SK-N-SH treated with all-trans-retinoic acid at 6 μM for 48 hours (cell line): ENCODE measurements at regions not wholly inside any gene's neighbourhood (a gene's known extent, or its start where the extent isn't known, plus 50 kb on each side); places are given as distances from the start of the nearest gene placed in this dataset.

Experiments
- ARNTL ChIP-seq: fragments of 450-650 bp; formaldehyde crosslinking; IDR thresholded peaks from 2 replicates; pipeline ENCODE4 v1.5.0; 2020; ENCODE audit warnings: low read depth, mild to moderate bottlenecking, moderate library complexity, borderline replicate concordance
- BACH2 ChIP-seq: fragments of 250-450 bp; sonication (Bioruptor Pico); IDR thresholded peaks from 2 replicates; pipeline ENCODE4 v1.9.0; 2021; ENCODE audit warnings: mild to moderate bottlenecking, borderline replicate concordance
- CSDC2 ChIP-seq: fragments of 250-450 bp; sonication (Bioruptor Pico); IDR thresholded peaks from 2 replicates; pipeline ENCODE4 v1.5.0; 2020; ENCODE audit warnings: mild to moderate bottlenecking, moderate library complexity
- GLIS3 ChIP-seq: fragments of 250-450 bp; sonication (Bioruptor Pico); IDR thresholded peaks from 2 replicates; pipeline ENCODE4 v1.5.0; 2020; ENCODE audit warnings: mild to moderate bottlenecking, moderate library complexity
- ISL1 ChIP-seq: fragments of 250-450 bp; sonication (Bioruptor Pico); IDR thresholded peaks from 2 replicates; pipeline ENCODE4 v2.1.2; 2022; ENCODE audit warnings: mild to moderate bottlenecking, moderate library complexity
- RARB ChIP-seq: fragments of 250-450 bp; sonication (Bioruptor Pico); IDR thresholded peaks from 2 replicates; pipeline ENCODE4 v1.8.0; 2021; ENCODE audit warnings: mild to moderate bottlenecking, moderate library complexity
- TCF4 ChIP-seq: fragments of 250-450 bp; sonication (Bioruptor Pico); IDR thresholded peaks from 2 replicates; pipeline ENCODE4 v1.8.0; 2021; ENCODE audit warnings: mild to moderate bottlenecking, moderate library complexity, borderline replicate concordance
- ZFP30 ChIP-seq: fragments of 450-650 bp; formaldehyde crosslinking; IDR thresholded peaks from 2 replicates; pipeline ENCODE4 v1.5.0; 2022; ENCODE audit warnings: mild to moderate bottlenecking, moderate library complexity
- ZNF8 ChIP-seq: fragments of 450-650 bp; formaldehyde crosslinking; IDR thresholded peaks from 2 replicates; pipeline ENCODE4 v1.5.0; 2020; ENCODE audit warnings: mild to moderate bottlenecking, moderate library complexity
- TF ChIP-seq, protein P1 (sequence below): fragments of 250-450 bp; sonication (Bioruptor Pico); IDR thresholded peaks from 2 replicates; pipeline ENCODE4 v1.5.1; 2021; ENCODE audit warnings: mild to moderate bottlenecking, moderate library complexity
- TF ChIP-seq, protein P2 (sequence below): fragments of 250-450 bp; sonication (Bioruptor Pico); IDR thresholded peaks from 2 replicates; pipeline ENCODE4 v1.8.0; 2020; ENCODE audit warnings: mild to moderate bottlenecking, moderate library complexity, borderline replicate concordance
- TF ChIP-seq, protein P3 (sequence below): fragments of 250-450 bp; sonication (Bioruptor Pico); IDR thresholded peaks from 2 replicates; pipeline ENCODE4 v1.5.1; 2020; ENCODE audit warnings: low read depth, mild to moderate bottlenecking, moderate library complexity
- TF ChIP-seq, protein P4 (sequence below): fragments of 250-450 bp; sonication (Bioruptor Pico); IDR thresholded peaks from 2 replicates; pipeline ENCODE4 v1.5.0; 2020; ENCODE audit warnings: mild to moderate bottlenecking, moderate library complexity

DNA sequence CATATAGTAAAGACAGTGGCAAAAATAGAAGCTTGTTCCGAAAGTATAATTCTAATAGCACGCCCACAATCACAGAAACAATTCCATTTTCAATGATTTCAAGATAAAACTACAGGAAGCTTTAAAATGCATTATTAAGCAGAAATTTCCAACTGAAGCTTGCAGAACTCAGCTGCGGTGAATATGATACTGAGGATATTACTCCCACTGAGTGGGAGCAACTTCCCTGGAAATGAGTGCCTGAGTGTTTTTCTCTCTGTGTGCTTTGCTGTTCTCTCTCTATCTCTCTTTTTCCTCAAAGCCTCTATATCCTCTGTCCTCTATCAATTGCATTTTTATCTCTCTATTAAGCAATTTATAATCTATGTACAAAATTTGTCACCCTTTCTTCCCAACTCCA is 187.5 kb upstream of the PRDM9 start:
- TF ChIP-seq TCF4 (CRISPR knock-in tag) (no peak), ZNF8 (CRISPR knock-in tag) (no peak), ISL1 (CRISPR knock-in tag) (no peak), RARB (CRISPR knock-in tag) (no peak), ARNTL (CRISPR knock-in tag) (no peak), ZFP30 (no peak), GLIS3 (CRISPR knock-in tag) (no peak), BACH2 (CRISPR knock-in tag) (no peak), CSDC2 (CRISPR knock-in tag) (no peak)
- TF ChIP-seq, protein P1, sequence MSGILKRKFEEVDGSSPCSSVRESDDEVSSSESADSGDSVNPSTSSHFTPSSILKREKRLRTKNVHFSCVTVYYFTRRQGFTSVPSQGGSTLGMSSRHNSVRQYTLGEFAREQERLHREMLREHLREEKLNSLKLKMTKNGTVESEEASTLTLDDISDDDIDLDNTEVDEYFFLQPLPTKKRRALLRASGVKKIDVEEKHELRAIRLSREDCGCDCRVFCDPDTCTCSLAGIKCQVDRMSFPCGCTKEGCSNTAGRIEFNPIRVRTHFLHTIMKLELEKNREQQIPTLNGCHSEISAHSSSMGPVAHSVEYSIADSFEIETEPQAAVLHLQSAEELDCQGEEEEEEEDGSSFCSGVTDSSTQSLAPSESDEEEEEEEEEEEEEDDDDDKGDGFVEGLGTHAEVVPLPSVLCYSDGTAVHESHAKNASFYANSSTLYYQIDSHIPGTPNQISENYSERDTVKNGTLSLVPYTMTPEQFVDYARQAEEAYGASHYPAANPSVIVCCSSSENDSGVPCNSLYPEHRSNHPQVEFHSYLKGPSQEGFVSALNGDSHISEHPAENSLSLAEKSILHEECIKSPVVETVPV (CRISPR knock-in tag) = no peak
- TF ChIP-seq, protein P2, sequence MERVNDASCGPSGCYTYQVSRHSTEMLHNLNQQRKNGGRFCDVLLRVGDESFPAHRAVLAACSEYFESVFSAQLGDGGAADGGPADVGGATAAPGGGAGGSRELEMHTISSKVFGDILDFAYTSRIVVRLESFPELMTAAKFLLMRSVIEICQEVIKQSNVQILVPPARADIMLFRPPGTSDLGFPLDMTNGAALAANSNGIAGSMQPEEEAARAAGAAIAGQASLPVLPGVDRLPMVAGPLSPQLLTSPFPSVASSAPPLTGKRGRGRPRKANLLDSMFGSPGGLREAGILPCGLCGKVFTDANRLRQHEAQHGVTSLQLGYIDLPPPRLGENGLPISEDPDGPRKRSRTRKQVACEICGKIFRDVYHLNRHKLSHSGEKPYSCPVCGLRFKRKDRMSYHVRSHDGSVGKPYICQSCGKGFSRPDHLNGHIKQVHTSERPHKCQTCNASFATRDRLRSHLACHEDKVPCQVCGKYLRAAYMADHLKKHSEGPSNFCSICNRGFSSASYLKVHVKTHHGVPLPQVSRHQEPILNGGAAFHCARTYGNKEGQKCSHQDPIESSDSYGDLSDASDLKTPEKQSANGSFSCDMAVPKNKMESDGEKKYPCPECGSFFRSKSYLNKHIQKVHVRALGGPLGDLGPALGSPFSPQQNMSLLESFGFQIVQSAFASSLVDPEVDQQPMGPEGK (CRISPR knock-in tag) = no peak
- TF ChIP-seq, protein P3, sequence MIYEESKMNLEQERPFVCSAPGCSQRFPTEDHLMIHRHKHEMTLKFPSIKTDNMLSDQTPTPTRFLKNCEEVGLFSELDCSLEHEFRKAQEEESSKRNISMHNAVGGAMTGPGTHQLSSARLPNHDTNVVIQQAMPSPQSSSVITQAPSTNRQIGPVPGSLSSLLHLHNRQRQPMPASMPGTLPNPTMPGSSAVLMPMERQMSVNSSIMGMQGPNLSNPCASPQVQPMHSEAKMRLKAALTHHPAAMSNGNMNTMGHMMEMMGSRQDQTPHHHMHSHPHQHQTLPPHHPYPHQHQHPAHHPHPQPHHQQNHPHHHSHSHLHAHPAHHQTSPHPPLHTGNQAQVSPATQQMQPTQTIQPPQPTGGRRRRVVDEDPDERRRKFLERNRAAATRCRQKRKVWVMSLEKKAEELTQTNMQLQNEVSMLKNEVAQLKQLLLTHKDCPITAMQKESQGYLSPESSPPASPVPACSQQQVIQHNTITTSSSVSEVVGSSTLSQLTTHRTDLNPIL (CRISPR knock-in tag) = no peak
- TF ChIP-seq, protein P4, sequence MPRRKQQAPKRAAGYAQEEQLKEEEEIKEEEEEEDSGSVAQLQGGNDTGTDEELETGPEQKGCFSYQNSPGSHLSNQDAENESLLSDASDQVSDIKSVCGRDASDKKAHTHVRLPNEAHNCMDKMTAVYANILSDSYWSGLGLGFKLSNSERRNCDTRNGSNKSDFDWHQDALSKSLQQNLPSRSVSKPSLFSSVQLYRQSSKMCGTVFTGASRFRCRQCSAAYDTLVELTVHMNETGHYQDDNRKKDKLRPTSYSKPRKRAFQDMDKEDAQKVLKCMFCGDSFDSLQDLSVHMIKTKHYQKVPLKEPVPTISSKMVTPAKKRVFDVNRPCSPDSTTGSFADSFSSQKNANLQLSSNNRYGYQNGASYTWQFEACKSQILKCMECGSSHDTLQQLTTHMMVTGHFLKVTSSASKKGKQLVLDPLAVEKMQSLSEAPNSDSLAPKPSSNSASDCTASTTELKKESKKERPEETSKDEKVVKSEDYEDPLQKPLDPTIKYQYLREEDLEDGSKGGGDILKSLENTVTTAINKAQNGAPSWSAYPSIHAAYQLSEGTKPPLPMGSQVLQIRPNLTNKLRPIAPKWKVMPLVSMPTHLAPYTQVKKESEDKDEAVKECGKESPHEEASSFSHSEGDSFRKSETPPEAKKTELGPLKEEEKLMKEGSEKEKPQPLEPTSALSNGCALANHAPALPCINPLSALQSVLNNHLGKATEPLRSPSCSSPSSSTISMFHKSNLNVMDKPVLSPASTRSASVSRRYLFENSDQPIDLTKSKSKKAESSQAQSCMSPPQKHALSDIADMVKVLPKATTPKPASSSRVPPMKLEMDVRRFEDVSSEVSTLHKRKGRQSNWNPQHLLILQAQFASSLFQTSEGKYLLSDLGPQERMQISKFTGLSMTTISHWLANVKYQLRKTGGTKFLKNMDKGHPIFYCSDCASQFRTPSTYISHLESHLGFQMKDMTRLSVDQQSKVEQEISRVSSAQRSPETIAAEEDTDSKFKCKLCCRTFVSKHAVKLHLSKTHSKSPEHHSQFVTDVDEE (CRISPR knock-in tag) = no peak
